Brain microvascular endothelial cell (primary cell): ENCODE measurements at regions not wholly inside any gene's neighbourhood (a gene's known extent, or its start where the extent isn't known, plus 50 kb on each side); places are given as distances from the start of the nearest gene placed in this dataset.

Source experiments
- DNase-seq: peaks from one replicate; pipeline ENCODE4 v3.0.0-alpha.2; 2020
- H3K27ac ChIP-seq: fragments of 250-450 bp; sonication (Bioruptor Pico); 2 replicates; pipeline ENCODE4 v1.5.1; 2020; ENCODE audit warnings: mild to moderate bottlenecking, moderate library complexity
- H3K27me3 ChIP-seq: fragments of 250-450 bp; sonication (Bioruptor Pico); replicated peaks from 2 replicates; pipeline ENCODE4 v1.5.1; 2020; ENCODE audit warnings: mild to moderate bottlenecking
- H3K36me3 ChIP-seq: fragments of 250-450 bp; sonication (Bioruptor Pico); replicated peaks from 2 replicates; pipeline ENCODE4 v1.5.1; 2020; ENCODE audit warnings: mild to moderate bottlenecking
- H3K4me3 ChIP-seq: 2 replicates; pipeline ENCODE4 v1.5.1; 2011; ENCODE audit warnings: low read depth, mild to moderate bottlenecking, control low read depth, low read length, moderate library complexity
- CTCF ChIP-seq: IDR thresholded peaks from 2 replicates; pipeline ENCODE4 v1.5.1; 2011; ENCODE audit warnings: low read depth, mild to moderate bottlenecking, moderate library complexity, low read length, control low read depth, inconsistent platforms; ENCODE audit errors: missing control alignments
- in situ Hi-C: cut with HindIII; loops from 2 replicates; pipeline ENCODE4 v1.10.0; 2017; ENCODE audit warnings: low sequenced_read_pairs, low pct_ligation_motif_present

GRCh38 chr18:41530970-41531369 is 424.1 kb upstream of the PIK3C3 start:
- Histone ChIP-seq H3K36me3 (no peaks in the 10 kb centered on the region), H3K4me3 (no peak overlapping the region), H3K27ac (no peak overlapping the region), H3K27me3 (no peaks in the 10 kb centered on the region)
- DNase-seq = no peak
- TF ChIP-seq CTCF = no peak
- in situ Hi-C loops = no loop called here

- Histone ChIP-seq H3K36me3 (no peaks in the 10 kb centered on the region), H3K27ac (no peak overlapping the region), H3K27me3 (no peaks in the 10 kb centered on the region), H3K4me3 (no peak overlapping the region)
- TF ChIP-seq CTCF = no peak
- no peak for DNase-seq
- in situ Hi-C loops = no loop called here
Observed at GRCh38 chr18:41529093-41529492, 425.9 kb upstream of the PIK3C3 start.

- Histone ChIP-seq H3K4me3 (no peak overlapping the region), H3K27me3 (no peaks in the 10 kb centered on the region), H3K36me3 (no peaks in the 10 kb centered on the region), H3K27ac (no peak overlapping the region)
- in situ Hi-C loops = no loop called here
- DNase-seq = no peak
- TF ChIP-seq CTCF = no peak
Observed at GRCh38 chr18:41526054-41526453, 429.0 kb upstream of the PIK3C3 start.

- H3K27me3 ChIP-seq = no peaks in the 10 kb centered on the region
- TF ChIP-seq CTCF = no peak
- no peak for DNase-seq
- in situ Hi-C loops = no loop called here
- no peak overlapping the region for H3K4me3 ChIP-seq
- H3K36me3 ChIP-seq = no peaks in the 10 kb centered on the region
- H3K27ac ChIP-seq = no peak overlapping the region
Observed at GRCh38 chr18:41524674-41525470, 430.2 kb upstream of the PIK3C3 start.

GRCh38 chr18:41517142-41517541 is 437.9 kb upstream of the PIK3C3 start:
- Histone ChIP-seq H3K36me3 (no peaks in the 10 kb centered on the region), H3K4me3 (no peak overlapping the region), H3K27ac (no peak overlapping the region), H3K27me3 (no peaks in the 10 kb centered on the region)
- TF ChIP-seq CTCF = no peak
- no peak for DNase-seq
- in situ Hi-C loops = no loop called here

- no peak overlapping the region for H3K4me3 ChIP-seq
- H3K27me3 ChIP-seq = no peaks in the 10 kb centered on the region
- H3K27ac ChIP-seq = no peak overlapping the region
- in situ Hi-C loops = no loop called here
- DNase-seq = no peak
- no peaks in the 10 kb centered on the region for H3K36me3 ChIP-seq
- no peak for TF ChIP-seq CTCF
Observed at GRCh38 chr18:41513438-41513837, 441.6 kb upstream of the PIK3C3 start.
